Osteoblast (primary cell): ENCODE measurements at regions not wholly inside any gene's neighbourhood (a gene's known extent, or its start where the extent isn't known, plus 50 kb on each side); places are given as distances from the start of the nearest gene placed in this dataset.
"Not testable (repeated sequence)": the region's sequence is repeated elsewhere in the genome, so short reads cannot be mapped to it uniquely, and the experiment has no call there.

Experiments used
- DNase-seq: peaks from one replicate; pipeline ENCODE4 v3.0.0; 2011; ENCODE audit warnings: low spot score, mixed read lengths; ENCODE audit not compliant: insufficient read length; ENCODE audit errors: missing footprints
- H2AFZ ChIP-seq: 2 replicates; pipeline ENCODE4 v1.6.0; 2011; ENCODE audit warnings: mild to moderate bottlenecking, low read length
- H3K27ac ChIP-seq: 2 replicates; pipeline ENCODE4 v1.5.1; 2011; ENCODE audit warnings: mild to moderate bottlenecking, low read depth, low read length, moderate library complexity
- H3K27me3 ChIP-seq: 2 replicates; pipeline ENCODE4 v1.6.0; 2012; ENCODE audit warnings: mild to moderate bottlenecking, control low read depth, inconsistent platforms, low read length, moderate library complexity; ENCODE audit not compliant: insufficient read depth
- H3K36me3 ChIP-seq: 2 replicates; pipeline ENCODE4 v1.5.1; 2011; ENCODE audit warnings: mild to moderate bottlenecking, low read length, control low read depth, moderate library complexity; ENCODE audit not compliant: insufficient read depth
- H3K4me1 ChIP-seq: 2 replicates; pipeline ENCODE4 v1.5.1; 2011; ENCODE audit warnings: mild to moderate bottlenecking, low read length, control low read depth, moderate library complexity; ENCODE audit not compliant: insufficient read depth
- H3K4me2 ChIP-seq: 2 replicates; pipeline ENCODE4 v1.6.0; 2011; ENCODE audit warnings: mild to moderate bottlenecking, low read length; ENCODE audit not compliant: insufficient read depth
- H3K4me3 ChIP-seq: fragments of 200-600 bp; sonication (generic); 3 replicates; pipeline ENCODE4 v1.5.1; 2012; ENCODE audit warnings: mild to moderate bottlenecking, low read length, inconsistent platforms; ENCODE audit not compliant: insufficient read depth
- H3K79me2 ChIP-seq: 2 replicates; pipeline ENCODE4 v1.6.0; 2012; ENCODE audit warnings: mild to moderate bottlenecking, low read length, control low read depth, inconsistent platforms; ENCODE audit not compliant: insufficient read depth
- H3K9me3 ChIP-seq: 2 replicates; pipeline ENCODE4 v1.5.1; 2011; ENCODE audit warnings: low read depth, low read length, control low read depth
- H4K20me1 ChIP-seq: 2 replicates; pipeline ENCODE4 v1.6.0; 2012; ENCODE audit warnings: mild to moderate bottlenecking, low read length, control low read depth; ENCODE audit not compliant: insufficient read depth

DNA sequence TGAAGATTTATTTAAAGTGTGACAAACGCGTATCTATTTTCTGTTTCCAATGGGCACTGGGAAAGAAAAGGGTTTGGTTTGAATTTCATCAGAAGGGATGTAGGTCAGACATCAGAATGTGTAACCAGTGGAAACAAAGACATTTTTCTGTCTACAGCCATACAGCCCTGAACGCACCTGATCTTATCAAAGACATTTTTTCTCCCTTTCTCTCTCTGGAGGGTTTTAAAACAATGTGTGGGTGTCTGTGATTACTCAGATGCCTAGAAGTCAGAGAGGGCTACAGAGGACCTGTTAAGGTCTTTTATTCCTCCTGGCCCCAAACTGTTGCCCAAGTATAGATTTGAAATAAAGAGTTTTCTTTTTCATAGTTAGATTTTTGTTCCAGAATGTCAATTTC, 208.6 kb upstream of the LRRC61 start:
- H3K4me3 ChIP-seq, H3K36me3 ChIP-seq, H4K20me1 ChIP-seq, H3K9me3 ChIP-seq, H3K27ac ChIP-seq, H3K4me1 ChIP-seq, H3K4me2 ChIP-seq, DNase-seq, H3K27me3 ChIP-seq, H3K79me2 ChIP-seq, H2AFZ ChIP-seq: not testable (repeated sequence)

DNA sequence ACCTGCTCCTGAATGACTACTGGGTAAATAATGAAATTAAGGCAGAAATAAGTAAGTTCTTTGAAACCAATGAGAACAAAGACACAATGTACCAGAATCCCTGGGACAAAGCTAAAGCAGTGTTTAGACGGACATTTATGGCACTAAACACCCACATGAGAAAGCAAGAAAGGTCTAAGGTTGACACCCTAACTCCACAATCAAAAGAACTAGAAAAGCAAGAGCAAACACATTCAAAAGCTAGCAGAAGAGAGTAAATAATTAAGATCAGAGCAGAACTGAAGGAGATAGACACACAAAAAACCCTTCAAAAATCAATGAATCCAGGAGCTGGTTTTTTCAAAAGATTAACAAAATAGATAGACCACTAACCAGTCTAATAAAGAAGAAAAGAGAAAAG, 203.2 kb upstream of the LRRC61 start:
- not testable (repeated sequence) for H3K4me1 ChIP-seq, H3K79me2 ChIP-seq, H3K27ac ChIP-seq, H3K27me3 ChIP-seq, H3K4me3 ChIP-seq, H4K20me1 ChIP-seq, H3K9me3 ChIP-seq, DNase-seq, H2AFZ ChIP-seq, H3K36me3 ChIP-seq, H3K4me2 ChIP-seq

DNA sequence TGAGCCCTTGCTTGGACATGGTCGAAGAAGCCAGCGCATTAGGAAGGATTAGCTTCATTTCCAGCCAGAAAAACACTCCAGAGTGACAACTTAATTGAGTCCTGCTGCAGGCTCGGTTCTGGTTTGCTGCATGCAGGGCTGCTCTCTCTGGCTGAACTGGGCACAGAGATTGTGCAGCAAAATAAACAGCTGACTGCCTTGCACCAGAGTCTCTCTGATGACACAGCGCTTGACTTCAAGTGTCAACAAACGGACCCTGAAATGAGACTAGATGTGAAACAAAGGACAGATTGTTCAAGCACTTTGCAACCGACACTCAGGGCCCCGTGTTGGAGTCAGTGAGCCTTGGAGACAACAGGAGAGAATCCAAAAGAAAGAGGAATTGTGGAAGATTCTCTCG, 197.3 kb upstream of the LRRC61 start:
- H3K4me2 ChIP-seq, H3K27me3 ChIP-seq, H3K27ac ChIP-seq, H3K36me3 ChIP-seq, H2AFZ ChIP-seq, H4K20me1 ChIP-seq, H3K4me3 ChIP-seq, DNase-seq, H3K9me3 ChIP-seq, H3K79me2 ChIP-seq, H3K4me1 ChIP-seq: not testable (repeated sequence)

DNA sequence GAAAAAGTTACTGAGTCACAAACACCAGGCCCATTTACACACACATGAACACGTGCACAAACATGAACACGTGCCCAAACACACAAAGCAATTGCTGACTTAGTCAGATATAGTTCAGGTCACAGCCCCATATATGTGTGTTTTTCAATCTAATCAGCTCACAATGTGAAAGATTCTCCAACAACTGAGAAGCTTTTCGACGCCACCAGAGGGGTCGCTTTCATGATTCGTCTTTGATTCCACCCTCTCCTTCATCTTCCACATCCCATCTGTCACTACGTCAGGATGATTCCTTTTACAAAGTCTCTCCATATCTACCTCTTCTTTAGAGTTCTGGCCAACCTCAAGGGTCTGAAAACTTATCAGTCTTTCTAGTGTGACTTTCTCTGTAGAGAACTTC, 188.7 kb upstream of the LRRC61 start:
- H3K27ac ChIP-seq, H3K79me2 ChIP-seq, H3K4me2 ChIP-seq, DNase-seq, H3K4me3 ChIP-seq, H3K36me3 ChIP-seq, H3K4me1 ChIP-seq, H4K20me1 ChIP-seq, H2AFZ ChIP-seq, H3K27me3 ChIP-seq, H3K9me3 ChIP-seq: not testable (repeated sequence)

DNA sequence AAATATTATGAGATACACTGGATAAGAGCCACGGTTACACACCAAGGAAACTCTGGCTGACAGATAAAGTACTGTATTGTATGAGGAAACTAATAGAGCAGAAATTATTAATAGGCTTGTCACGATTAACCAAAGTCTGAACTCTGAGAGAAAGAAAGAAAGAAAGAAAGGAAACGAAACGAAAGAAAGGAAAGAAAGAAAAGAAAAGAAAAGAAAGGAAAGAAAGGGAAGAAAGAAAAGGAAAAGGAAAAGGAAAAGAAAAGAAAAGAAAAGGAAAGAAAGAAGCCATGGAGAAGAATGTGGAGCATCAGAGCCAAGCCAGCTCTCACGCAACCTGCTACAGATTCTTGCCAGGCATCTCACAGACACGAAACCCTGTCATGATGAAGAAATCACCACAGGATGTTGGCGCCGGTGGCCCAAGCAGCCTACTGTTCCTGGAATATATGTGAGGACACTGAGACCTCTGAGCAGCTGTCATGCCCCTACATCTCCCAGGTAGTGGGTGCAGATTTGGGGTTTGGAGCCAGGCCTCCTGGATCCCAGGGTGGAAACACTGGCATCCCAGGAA, 187.4 kb upstream of the LRRC61 start:
- not testable (repeated sequence) for DNase-seq, H3K79me2 ChIP-seq, H3K27ac ChIP-seq, H3K36me3 ChIP-seq, H4K20me1 ChIP-seq, H3K4me1 ChIP-seq, H3K4me3 ChIP-seq, H3K4me2 ChIP-seq, H3K27me3 ChIP-seq, H2AFZ ChIP-seq, H3K9me3 ChIP-seq

DNA sequence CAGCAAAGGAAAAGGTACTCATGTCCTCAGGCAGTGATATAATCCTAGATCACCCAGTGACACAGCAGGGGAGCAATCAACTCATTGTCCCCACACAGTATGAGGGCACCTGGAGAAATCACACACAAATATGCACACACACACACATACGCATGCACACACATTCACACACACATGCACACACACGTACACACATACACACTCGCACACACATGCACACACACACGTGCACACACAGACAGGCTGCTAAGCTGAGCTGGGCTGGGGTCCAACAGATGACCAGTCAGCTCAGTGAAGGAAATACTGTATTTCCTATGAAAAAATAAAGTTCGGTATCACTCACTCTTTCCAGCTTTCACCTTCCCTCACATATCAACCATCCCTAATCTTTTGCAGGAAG, 183.3 kb upstream of the LRRC61 start:
- H3K9me3 ChIP-seq, H3K27ac ChIP-seq, H3K4me1 ChIP-seq, H3K36me3 ChIP-seq, H3K79me2 ChIP-seq, H4K20me1 ChIP-seq, H2AFZ ChIP-seq, H3K4me2 ChIP-seq, H3K27me3 ChIP-seq, DNase-seq, H3K4me3 ChIP-seq: not testable (repeated sequence)

DNA sequence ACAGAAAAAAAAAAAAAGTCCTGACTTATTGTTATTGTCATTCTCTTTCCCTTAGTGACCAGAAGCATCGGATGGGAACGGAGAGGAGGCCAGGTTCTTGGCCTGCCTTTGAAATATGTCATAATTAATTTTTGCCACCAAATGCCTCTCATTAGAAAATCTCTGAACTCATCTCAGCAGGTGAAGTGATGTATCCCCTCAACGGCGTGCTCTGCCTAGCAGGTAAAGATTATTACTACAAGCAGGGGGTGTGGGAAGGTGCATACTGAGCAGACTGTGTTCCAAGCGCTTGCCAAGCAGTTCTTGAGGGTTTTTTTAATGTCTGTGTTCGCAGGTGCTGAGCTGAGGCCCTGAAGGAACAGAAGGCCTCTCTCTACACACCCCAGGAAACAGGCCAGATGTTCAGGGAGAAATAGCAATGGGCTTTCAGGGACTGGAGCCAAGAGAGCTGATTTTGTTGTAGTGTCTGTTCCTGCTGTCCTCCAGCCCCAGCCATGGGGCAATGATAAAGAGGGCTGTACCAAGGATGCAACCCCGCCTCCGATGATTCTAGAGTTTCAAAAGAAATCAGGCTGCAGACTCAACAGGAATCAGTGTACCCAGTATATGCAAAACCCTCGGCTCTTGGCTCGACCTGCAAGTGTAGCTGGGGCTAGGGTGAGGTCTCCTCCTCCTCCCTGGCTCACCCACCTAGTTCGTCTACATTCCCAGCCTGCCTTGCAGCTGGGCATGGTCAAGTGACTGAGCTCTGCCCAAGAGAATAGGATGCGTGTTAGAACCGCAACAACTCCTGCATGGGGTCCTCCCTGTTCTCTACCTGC, 181.4 kb upstream of the LRRC61 start:
- H3K4me1 ChIP-seq, H3K4me2 ChIP-seq, H4K20me1 ChIP-seq, H3K36me3 ChIP-seq, H3K27ac ChIP-seq, H3K27me3 ChIP-seq, H3K9me3 ChIP-seq, H2AFZ ChIP-seq, H3K4me3 ChIP-seq, DNase-seq, H3K79me2 ChIP-seq: not testable (repeated sequence)

DNA sequence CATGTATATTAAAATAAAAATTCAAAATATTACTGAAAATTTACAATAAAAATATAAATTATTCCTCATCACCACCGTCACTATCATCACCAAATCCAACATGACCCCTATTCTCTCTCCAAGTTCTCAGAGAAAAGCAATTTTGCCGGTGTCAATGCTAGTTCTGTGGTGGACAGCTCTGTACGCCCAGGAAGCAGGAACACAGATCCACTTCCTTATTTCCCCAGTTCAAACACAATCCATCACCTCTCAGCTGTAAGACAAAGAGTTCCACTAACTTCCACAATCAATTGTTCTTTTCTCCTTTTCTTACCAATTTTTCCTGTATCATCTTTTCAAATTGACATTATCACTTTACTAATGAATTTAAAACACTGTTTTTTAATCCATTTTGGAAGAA, 177.0 kb upstream of the LRRC61 start:
- not testable (repeated sequence) for H3K4me2 ChIP-seq, H3K4me3 ChIP-seq, H3K36me3 ChIP-seq, DNase-seq, H3K27ac ChIP-seq, H3K9me3 ChIP-seq, H3K27me3 ChIP-seq, H2AFZ ChIP-seq, H4K20me1 ChIP-seq, H3K4me1 ChIP-seq, H3K79me2 ChIP-seq

DNA sequence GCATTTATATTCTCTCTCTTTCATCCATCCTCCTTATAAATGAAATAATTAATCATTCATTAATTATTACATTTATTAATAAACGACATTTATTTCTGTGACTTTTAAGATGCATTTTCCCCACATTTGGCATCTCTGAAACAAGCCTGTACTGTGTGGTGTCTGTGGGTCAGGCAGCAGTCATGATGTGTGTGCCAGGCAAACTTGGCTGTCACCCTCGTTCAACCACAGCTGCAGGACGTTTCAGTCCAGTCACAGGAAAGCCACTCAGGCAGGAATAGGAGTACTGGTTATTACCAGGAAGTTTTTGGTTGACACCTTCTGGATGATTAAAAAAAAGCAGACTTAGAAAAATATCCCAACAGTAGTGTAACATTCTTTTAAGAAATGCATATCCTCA, 175.6 kb upstream of the LRRC61 start:
- H3K4me3 ChIP-seq, H3K4me2 ChIP-seq, DNase-seq, H3K9me3 ChIP-seq, H3K36me3 ChIP-seq, H2AFZ ChIP-seq, H4K20me1 ChIP-seq, H3K4me1 ChIP-seq, H3K27me3 ChIP-seq, H3K79me2 ChIP-seq, H3K27ac ChIP-seq: not testable (repeated sequence)
